ENCODE measurements at regions not wholly inside any gene's neighbourhood (a gene's known extent, or its start where the extent isn't known, plus 50 kb on each side); places are given as distances from the start of the nearest gene placed in this dataset.

DNA sequence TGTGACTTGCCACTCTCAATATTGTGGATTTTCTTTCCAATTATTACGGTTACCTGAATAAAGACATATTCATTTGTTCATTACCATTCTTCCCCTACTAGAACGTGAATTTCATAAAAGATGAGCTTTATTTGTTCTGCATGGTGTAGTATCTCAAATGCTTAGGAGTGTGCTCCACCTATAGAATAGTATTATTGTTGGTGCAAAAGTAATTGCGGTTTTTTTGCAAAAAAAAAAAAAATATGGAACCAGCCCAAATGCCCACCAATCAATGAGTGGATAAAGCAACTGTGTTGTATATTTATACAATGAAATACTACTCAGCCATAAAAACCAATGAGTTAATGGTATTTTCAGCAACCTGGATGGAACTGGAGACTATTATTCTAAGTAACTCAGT is 525.5 kb upstream of the PRKX start:
- WGBS = 78% methylated on average over 3 of the region's 3 CpGs
- Histone ChIP-seq H3K4me1 (replicated peaks) (no peaks in the 10 kb centered on the region), H3K36me3 (no peaks in the 10 kb centered on the region), H3K27ac (no peak overlapping the region), H3K27me3 (replicated peaks; ENCODE audit: insufficient read depth) (no peaks in the 10 kb centered on the region), H3K9me3 (no peaks in the 10 kb centered on the region), H3K4me3 (no peak overlapping the region)
- intact Hi-C loops (cut with DNase I) = no loop called here
- TF ChIP-seq POLR2A (IDR thresholded peaks at IDR 0.05) = no peak
- TF ChIP-seq, protein P1, sequence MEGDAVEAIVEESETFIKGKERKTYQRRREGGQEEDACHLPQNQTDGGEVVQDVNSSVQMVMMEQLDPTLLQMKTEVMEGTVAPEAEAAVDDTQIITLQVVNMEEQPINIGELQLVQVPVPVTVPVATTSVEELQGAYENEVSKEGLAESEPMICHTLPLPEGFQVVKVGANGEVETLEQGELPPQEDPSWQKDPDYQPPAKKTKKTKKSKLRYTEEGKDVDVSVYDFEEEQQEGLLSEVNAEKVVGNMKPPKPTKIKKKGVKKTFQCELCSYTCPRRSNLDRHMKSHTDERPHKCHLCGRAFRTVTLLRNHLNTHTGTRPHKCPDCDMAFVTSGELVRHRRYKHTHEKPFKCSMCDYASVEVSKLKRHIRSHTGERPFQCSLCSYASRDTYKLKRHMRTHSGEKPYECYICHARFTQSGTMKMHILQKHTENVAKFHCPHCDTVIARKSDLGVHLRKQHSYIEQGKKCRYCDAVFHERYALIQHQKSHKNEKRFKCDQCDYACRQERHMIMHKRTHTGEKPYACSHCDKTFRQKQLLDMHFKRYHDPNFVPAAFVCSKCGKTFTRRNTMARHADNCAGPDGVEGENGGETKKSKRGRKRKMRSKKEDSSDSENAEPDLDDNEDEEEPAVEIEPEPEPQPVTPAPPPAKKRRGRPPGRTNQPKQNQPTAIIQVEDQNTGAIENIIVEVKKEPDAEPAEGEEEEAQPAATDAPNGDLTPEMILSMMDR (IDR thresholded peaks at IDR 0.05) = no peak
- TF ChIP-seq POLR2AphosphoS5 (IDR thresholded peaks at IDR 0.05) = no peak
- DNase-seq (ENCODE audit: low spot score) = no peak

DNA sequence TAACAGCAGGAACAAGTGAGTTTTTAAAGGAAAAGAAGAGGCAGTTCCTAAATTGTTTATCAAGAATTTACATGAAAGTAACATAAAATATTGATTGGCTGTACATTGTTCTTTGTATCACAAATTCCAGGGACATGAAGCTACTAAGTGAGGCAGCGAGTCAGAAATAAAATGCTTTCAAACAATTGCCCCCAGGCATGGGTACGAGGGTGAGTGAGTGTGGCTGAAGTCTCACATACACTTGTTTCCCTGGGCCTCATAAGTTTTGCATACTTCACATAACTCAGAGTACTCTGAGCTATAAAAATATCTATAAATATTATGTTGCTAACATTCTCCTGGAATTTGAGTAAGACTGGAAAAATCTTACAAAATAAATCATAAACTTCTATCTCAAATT is 511.6 kb upstream of the PRKX start:
- TF ChIP-seq POLR2AphosphoS5 (IDR thresholded peaks at IDR 0.05) (no peak), POLR2A (IDR thresholded peaks at IDR 0.05) (no peak)
- TF ChIP-seq, protein P1 (IDR thresholded peaks at IDR 0.05) = no peak
- Histone ChIP-seq H3K4me3 (no peak overlapping the region), H3K27me3 (replicated peaks; ENCODE audit: insufficient read depth) (no peaks in the 10 kb centered on the region), H3K4me1 (replicated peaks) (no peaks in the 10 kb centered on the region), H3K27ac (no peak overlapping the region), H3K9me3 (no peaks in the 10 kb centered on the region), H3K36me3 (no peaks in the 10 kb centered on the region)
- no peak for DNase-seq (ENCODE audit: low spot score)
- intact Hi-C loops (cut with DNase I) = no loop called here
- 14% methylated on average over 2 of the region's 2 CpGs for WGBS

DNA sequence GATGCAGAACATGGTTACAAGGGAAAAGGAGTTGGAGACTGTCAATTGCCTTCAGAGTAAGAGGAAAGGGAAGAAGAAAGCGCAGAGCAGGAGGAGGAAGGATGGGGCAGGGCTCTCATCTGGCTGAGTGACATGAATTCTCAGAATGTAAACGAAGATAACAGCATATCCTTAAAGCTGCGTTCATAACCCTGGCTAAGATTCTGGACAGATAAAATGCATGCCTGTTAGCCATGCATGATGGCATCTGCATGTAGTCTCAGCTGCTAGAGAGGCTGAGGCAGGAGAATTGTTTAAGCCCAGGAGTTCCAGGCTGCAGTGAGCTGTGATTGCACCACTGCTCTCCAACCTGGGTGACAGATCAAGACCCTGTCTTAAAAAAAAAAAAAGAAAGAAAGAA is 493.5 kb upstream of the PRKX start:
- 25% methylated on average over 3 of the region's 3 CpGs for WGBS
- intact Hi-C loops (cut with DNase I) = no loop called here
- Histone ChIP-seq H3K9me3 (no peaks in the 10 kb centered on the region), H3K4me1 (replicated peaks) (no peaks in the 10 kb centered on the region), H3K27ac (no peak overlapping the region), H3K27me3 (replicated peaks; ENCODE audit: insufficient read depth) (no peaks in the 10 kb centered on the region), H3K36me3 (no peaks in the 10 kb centered on the region), H3K4me3 (no peak overlapping the region)
- no peak for DNase-seq (ENCODE audit: low spot score)
- TF ChIP-seq POLR2AphosphoS5 (IDR thresholded peaks at IDR 0.05) = no peak
- TF ChIP-seq, protein P1 (IDR thresholded peaks at IDR 0.05) = no peak
- TF ChIP-seq POLR2A (IDR thresholded peaks at IDR 0.05) = no peak

DNA sequence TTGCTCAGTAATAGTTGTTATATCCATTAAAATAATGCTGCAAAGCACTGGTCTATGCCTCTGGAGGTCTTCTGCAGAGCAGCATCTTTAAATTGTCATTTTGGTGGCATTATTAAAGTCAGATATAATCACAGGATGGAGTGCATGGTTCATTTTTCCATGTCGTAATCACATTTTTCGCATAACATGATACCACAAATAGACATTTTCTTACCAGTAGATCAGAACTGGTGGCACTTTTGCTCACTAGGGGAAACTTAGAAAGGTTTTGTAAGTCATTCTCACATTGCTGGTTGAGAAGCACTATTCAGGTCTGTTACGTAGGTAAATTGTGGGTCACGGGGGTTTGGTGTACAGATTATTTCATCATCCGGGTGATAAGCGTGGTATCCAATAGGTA is 484.5 kb upstream of the PRKX start:
- 87% methylated on average over 6 of the region's 6 CpGs for WGBS
- TF ChIP-seq POLR2A (IDR thresholded peaks at IDR 0.05) = no peak
- no peak for TF ChIP-seq POLR2AphosphoS5 (IDR thresholded peaks at IDR 0.05)
- TF ChIP-seq, protein P1 (IDR thresholded peaks at IDR 0.05) = no peak
- DNase-seq (ENCODE audit: low spot score) = no peak
- intact Hi-C loops (cut with DNase I) = no loop called here
- H3K4me3 ChIP-seq = no peak overlapping the region
- H3K27me3 ChIP-seq (replicated peaks; ENCODE audit: insufficient read depth) = no peaks in the 10 kb centered on the region
- no peaks in the 10 kb centered on the region for H3K36me3 ChIP-seq
- H3K4me1 ChIP-seq (replicated peaks) = no peaks in the 10 kb centered on the region
- no peaks in the 10 kb centered on the region for H3K9me3 ChIP-seq
- H3K27ac ChIP-seq = no peak overlapping the region

DNA sequence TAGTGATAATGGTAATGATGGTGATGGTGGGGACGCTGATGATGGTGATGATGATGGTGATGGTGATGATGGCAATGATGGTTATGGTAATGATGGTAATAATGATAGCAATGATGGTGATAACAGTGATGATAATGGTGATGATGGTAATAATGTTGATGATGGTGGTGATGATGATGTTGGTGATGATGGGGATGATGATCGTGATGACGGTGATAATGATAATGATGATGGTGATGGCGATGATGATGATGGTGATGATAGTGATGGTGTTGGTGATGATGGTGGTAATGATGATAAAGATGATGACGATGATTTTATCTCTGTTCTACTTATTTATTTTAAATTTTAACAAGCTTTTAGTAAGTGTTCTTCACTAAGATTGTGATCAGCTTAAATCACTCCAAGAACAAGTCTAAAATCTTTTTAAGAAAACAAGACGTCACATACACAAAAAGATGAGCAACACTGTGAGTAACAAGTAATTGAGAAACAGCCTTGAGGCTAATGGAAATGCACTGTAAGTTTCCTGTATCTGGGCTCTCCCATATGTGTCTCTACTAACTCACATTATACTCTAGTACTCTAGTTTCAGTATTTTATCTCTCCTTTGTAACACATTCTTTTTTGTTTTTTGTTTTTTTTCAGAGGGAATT is 480.2 kb upstream of the PRKX start:
- Histone ChIP-seq H3K27me3 (replicated peaks; ENCODE audit: insufficient read depth) (no peaks in the 10 kb centered on the region), H3K36me3 (no peaks in the 10 kb centered on the region), H3K4me1 (replicated peaks) (no peaks in the 10 kb centered on the region), H3K9me3 (no peaks in the 10 kb centered on the region), H3K27ac (no peak overlapping the region), H3K4me3 (no peak overlapping the region)
- TF ChIP-seq, protein P1 (IDR thresholded peaks at IDR 0.05) = no peak
- TF ChIP-seq POLR2AphosphoS5 (IDR thresholded peaks at IDR 0.05) = no peak
- TF ChIP-seq POLR2A (IDR thresholded peaks at IDR 0.05) = no peak
- 67% methylated on average over 6 of the region's 6 CpGs for WGBS
- intact Hi-C loops (cut with DNase I) = no loop called here
- DNase-seq (ENCODE audit: low spot score) = no peak
